HepG2 (cell line): ENCODE measurements at regions not wholly inside any gene's neighbourhood (a gene's known extent, or its start where the extent isn't known, plus 50 kb on each side); places are given as distances from the start of the nearest gene placed in this dataset.

ENCODE experiments used
- ATAC-seq: fragments of 200-7000 bp; cut with Tn5 transposase; 3 replicates; pipeline ENCODE4 v1.9.1; 2020; ENCODE audit warnings: mild to moderate bottlenecking, moderate library complexity
- BruUV-seq: library from RNA; stranded (reverse); fragments of 400-500 nt; replicated peaks from 2 replicates; lab custom pipeline; 2021; lab: Mats Ljungman, UMichigan
- CTCF ChIA-PET: fragments of 300-600 bp; formaldehyde crosslinking; extraction: SDS; loops from one replicate; lab custom pipeline; 2021; ENCODE audit warnings: low total read pairs, inconsistent platforms, low intra/inter-chr PET ratio; lab: Yijun Ruan, JAX
- POLR2A ChIA-PET: fragments of 350-600 bp; sonication (Branson Sonifier 250); formaldehyde crosslinking; loops from one replicate; lab custom pipeline; 2020; ENCODE audit warnings: antibody characterized with exemption, inconsistent platforms; lab: Yijun Ruan, JAX
- DNase-seq: peaks from one replicate; pipeline ENCODE4 v3.0.0-alpha.2; 2015; ENCODE audit warnings: low spot score
- FAIRE-seq: peaks from 3 replicates; lab custom pipeline; 2011; peaks lifted over from hg19 to GRCh38; lab: Jason Lieb, UNC
- H2AFZ ChIP-seq: one replicate; pipeline ENCODE4 v1.6.1; 2011; ENCODE audit warnings: low read length, inconsistent platforms
- H3K27ac ChIP-seq: fragments of 300-600 bp; 3 replicates; pipeline ENCODE4 v1.8.0; 2011; ENCODE audit warnings: mixed run types, mild to moderate bottlenecking, mixed read lengths, low read length, inconsistent platforms; ENCODE audit not compliant: insufficient read depth; ENCODE audit errors: extremely low read length
- H3K27me3 ChIP-seq, 2 experiments: fragments of 200-600 bp in 1 of 2; 2 replicates in 1 of 2; 3 replicates in 1 of 2; pipeline versions ENCODE4 v1.6.0 to v1.8.0; 2011; ENCODE audit warnings: low read length in 2 of 2, mild to moderate bottlenecking in 2 of 2, moderate library complexity in 2 of 2, inconsistent platforms in 1 of 2; ENCODE audit not compliant: insufficient read depth in 2 of 2, control insufficient read depth in 1 of 2
- H3K36me3 ChIP-seq, 2 experiments: fragments of 200-600 bp in 1 of 2; replicated peaks in 1 of 2; 2 replicates in 1 of 2; 3 replicates in 1 of 2; pipeline versions ENCODE4 v1.5.1 to v1.8.0; 2011; ENCODE audit warnings: low read length in 2 of 2, inconsistent platforms in 1 of 2; ENCODE audit not compliant: insufficient read depth in 2 of 2, control insufficient read depth in 1 of 2
- H3K4me1 ChIP-seq: 2 replicates; pipeline ENCODE4 v1.5.1; 2012; ENCODE audit warnings: low read length, inconsistent platforms; ENCODE audit not compliant: insufficient read depth
- H3K4me2 ChIP-seq: 2 replicates; pipeline ENCODE4 v1.6.0; 2011; ENCODE audit warnings: low read depth, low read length, inconsistent platforms
- H3K4me3 ChIP-seq, 3 experiments: fragments of 200-600 bp in 1 of 3; sonication (generic), shearing (Covaris generic) in 1 of 3; replicated peaks in 1 of 3; 2 replicates each; pipeline ENCODE4 v1.5.1; 2011 to 2016; ENCODE audit warnings: low read length in 3 of 3, inconsistent platforms in 2 of 3, low read depth in 2 of 3, mild to moderate bottlenecking in 2 of 3, control low read depth in 1 of 3, mixed read lengths in 1 of 3; ENCODE audit not compliant: insufficient read depth in 1 of 3
- H3K79me2 ChIP-seq: one replicate; pipeline ENCODE4 v1.6.1; 2011; ENCODE audit warnings: low read length, inconsistent platforms; ENCODE audit not compliant: insufficient read depth
- H3K9ac ChIP-seq: 2 replicates; pipeline ENCODE4 v1.6.0; 2011; ENCODE audit warnings: mild to moderate bottlenecking, low read depth, low read length, inconsistent platforms; ENCODE audit not compliant: insufficient read depth
- H3K9me3 ChIP-seq: 2 replicates; pipeline ENCODE4 v1.5.1; 2012; ENCODE audit warnings: mild to moderate bottlenecking, low read length
- H4K20me1 ChIP-seq: 2 replicates; pipeline ENCODE4 v1.6.0; 2011; ENCODE audit warnings: inconsistent platforms, mild to moderate bottlenecking, low read length, moderate library complexity; ENCODE audit not compliant: insufficient read depth
- EP300 ChIP-seq, 3 experiments: sonication (generic) in 1 of 3; formaldehyde crosslinking in 1 of 3; IDR thresholded peaks; 2 replicates each; pipeline versions ENCODE4 v1.5.1 to v1.6.1; 2011 to 2020; ENCODE audit warnings: low read depth in 2 of 3, low read length in 2 of 3, borderline replicate concordance in 1 of 3, improper control_type of control experiment in 1 of 3, mild to moderate bottlenecking in 1 of 3, missing genetic modification reagents in 1 of 3, moderate library complexity in 1 of 3
- FOXP1 ChIP-seq, 2 experiments: fragments of 450-650 bp in 1 of 2; IDR thresholded peaks; 2 replicates each; pipeline ENCODE4 v1.6.1; 2017 to 2018; ENCODE audit warnings: antibody characterized with exemption in 1 of 2
- GZF1 ChIP-seq: sonication (generic); formaldehyde crosslinking; IDR thresholded peaks from 2 replicates; pipeline ENCODE4 v1.5.1; 2020; ENCODE audit warnings: mild to moderate bottlenecking, missing genetic modification reagents
- KDM3A ChIP-seq: IDR thresholded peaks from 2 replicates; pipeline ENCODE4 v1.6.1; 2018; ENCODE audit warnings: low read depth, missing compliant biosample characterization
- MED1 ChIP-seq: sonication (generic); formaldehyde crosslinking; IDR thresholded peaks from 2 replicates; pipeline ENCODE4 v1.4.0; 2020; ENCODE audit warnings: missing genetic modification reagents
- RAD21 ChIP-seq: fragments of 450-650 bp; formaldehyde crosslinking; IDR thresholded peaks from 2 replicates; pipeline ENCODE4 v1.5.0; 2020; ENCODE audit warnings: mild to moderate bottlenecking
- SMAD1 ChIP-seq: sonication (generic); formaldehyde crosslinking; IDR thresholded peaks from 2 replicates; pipeline ENCODE4 v1.4.0; 2020; ENCODE audit warnings: missing genetic modification reagents, low read depth, mild to moderate bottlenecking, borderline replicate concordance
- TBX3 ChIP-seq: fragments of 450-650 bp; IDR thresholded peaks from 2 replicates; pipeline ENCODE4 v1.6.1; 2017; ENCODE audit warnings: antibody characterized with exemption, mild to moderate bottlenecking, inconsistent platforms, borderline replicate concordance
- TP53 ChIP-seq: sonication (generic); formaldehyde crosslinking; conservative IDR thresholded peaks from 2 replicates; pipeline ENCODE4 v1.4.0; 2020; ENCODE audit warnings: missing genetic modification reagents
- ZNF609 ChIP-seq: sonication (generic); formaldehyde crosslinking; IDR thresholded peaks from 2 replicates; pipeline ENCODE4 v1.4.0; 2020; ENCODE audit warnings: mild to moderate bottlenecking, missing genetic modification reagents, borderline replicate concordance
- ZNF615 ChIP-seq: sonication (generic); formaldehyde crosslinking; IDR thresholded peaks from 2 replicates; pipeline ENCODE4 v1.5.0; 2020; ENCODE audit warnings: mild to moderate bottlenecking, missing genetic modification reagents, borderline replicate concordance
- ZNF652 ChIP-seq: IDR thresholded peaks from 2 replicates; pipeline ENCODE4 v1.6.1; 2016; ENCODE audit warnings: low read depth, borderline replicate concordance
- ZNF790 ChIP-seq: sonication (generic); formaldehyde crosslinking; IDR thresholded peaks from 2 replicates; pipeline ENCODE4 v1.8.0; 2022; ENCODE audit warnings: missing genetic modification reagents, mild to moderate bottlenecking, borderline replicate concordance
- ZNF839 ChIP-seq: sonication (generic); formaldehyde crosslinking; IDR thresholded peaks from 2 replicates; pipeline ENCODE4 v1.4.0; 2020; ENCODE audit warnings: missing genetic modification reagents, mild to moderate bottlenecking, borderline replicate concordance
- WGBS: methylation state at CpG from one replicate; pipeline ENCODE4 v1.1.6; 2017; ENCODE audit warnings: low lambda C conversion rate; 5-methylcytosine and 5-hydroxymethylcytosine counted together
- in situ Hi-C: cut with HindIII; loops from 2 replicates; pipeline ENCODE4 v1.10.0; 2017; ENCODE audit warnings: low pct_unique_long_range_greater_than_20kb; ENCODE audit not compliant: extremely low pct_ligation_motif_present
- intact Hi-C: fragments of 100-400 bp; cut with micrococcal nuclease; formaldehyde crosslinking; loops from one replicate; pipeline ENCODE4 v1.10.0; 2022; ENCODE audit not compliant: unreplicated experiment
- TF ChIP-seq, protein P1 (sequence below): IDR thresholded peaks from 2 replicates; pipeline ENCODE4 v1.6.1; 2016; ENCODE audit warnings: low read depth, borderline replicate concordance

GRCh38 chr4:140315438-140315837, 58.0 kb upstream of the SCOC start:
- TF ChIP-seq RAD21 (CRISPR knock-in tag) (no peak), MED1 (CRISPR knock-in tag) (no peak), FOXP1 (IDR thresholded peaks at IDR 0.05) (no peak), FOXP1 (CRISPR knock-in tag; IDR thresholded peaks at IDR 0.05) (no peak)
- TF ChIP-seq, protein P1, sequence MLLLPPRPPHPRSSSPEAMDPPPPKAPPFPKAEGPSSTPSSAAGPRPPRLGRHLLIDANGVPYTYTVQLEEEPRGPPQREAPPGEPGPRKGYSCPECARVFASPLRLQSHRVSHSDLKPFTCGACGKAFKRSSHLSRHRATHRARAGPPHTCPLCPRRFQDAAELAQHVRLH (CRISPR knock-in tag): no peak
- no peak overlapping the region for H2AFZ ChIP-seq
- no peaks in the 10 kb centered on the region for H4K20me1 ChIP-seq
- peaks cover 0 to 5% of the 10 kb centered on the region in 2 experiments; a peak in 1 of 5 replicates for H3K27me3 ChIP-seq
- ChIA-PET POLR2A (no interaction called here), CTCF (no interaction called here)
- H3K4me3 ChIP-seq: no peak overlapping the region
- in situ Hi-C loops: no loop called here
- no peaks in the 10 kb centered on the region for H3K9me3 ChIP-seq
- H3K4me2 ChIP-seq: no peak overlapping the region
- BruUV-seq: no TSS peak
- intact Hi-C loops: no loop called here
- no peaks in the 10 kb centered on the region for H3K36me3 ChIP-seq
- ATAC-seq (no peak), FAIRE-seq (no peak), DNase-seq (no peak)
- H3K9ac ChIP-seq: no peak overlapping the region
- WGBS: 36% methylated on average over 2 of the region's 2 CpGs
- no peaks in the 10 kb centered on the region for H3K79me2 ChIP-seq
- H3K27ac ChIP-seq: no peak overlapping the region
- H3K4me1 ChIP-seq: no peaks in the 10 kb centered on the region

GRCh38 chr4:140315019-140315418, 58.4 kb upstream of the SCOC start:
- no peaks in the 10 kb centered on the region for H3K4me1 ChIP-seq
- no TSS peak for BruUV-seq
- H3K27ac ChIP-seq: no peak overlapping the region
- CTCF ChIA-PET: no interaction called here
- no peak overlapping the region for H3K4me3 ChIP-seq
- in situ Hi-C loops (no loop called here), intact Hi-C loops (no loop called here)
- no peak overlapping the region for H3K4me2 ChIP-seq
- ATAC-seq (no peak), DNase-seq (no peak), FAIRE-seq (no peak)
- H3K9me3 ChIP-seq: no peaks in the 10 kb centered on the region
- 25% methylated on average over 1 of the region's 1 CpG for WGBS
- no peaks in the 10 kb centered on the region for H3K36me3 ChIP-seq
- POLR2A ChIA-PET: no interaction called here
- H3K27me3 ChIP-seq: peaks cover 0 to 5% of the 10 kb centered on the region in 2 experiments; a peak in 1 of 5 replicates
- no peaks in the 10 kb centered on the region for H4K20me1 ChIP-seq
- no peak overlapping the region for H2AFZ ChIP-seq
- H3K9ac ChIP-seq: no peak overlapping the region
- H3K79me2 ChIP-seq: no peaks in the 10 kb centered on the region
- no peak for TF ChIP-seq ZNF652 (CRISPR knock-in tag)
- no peak for TF ChIP-seq KDM3A (CRISPR knock-in tag)
- no peak for TF ChIP-seq ZNF839
- TF ChIP-seq ZNF609 (CRISPR knock-in tag): no peak
- no peak for TF ChIP-seq GZF1 (CRISPR knock-in tag)
- no peak for TF ChIP-seq EP300 (IDR thresholded peaks at IDR 0.05; ENCODE audit: low read depth in 2 of 2, low read length in 2 of 2)
- TF ChIP-seq EP300 (CRISPR knock-in tag; IDR thresholded peaks at IDR 0.05; ENCODE audit: borderline replicate concordance): no peak
- no peak for TF ChIP-seq TBX3
- TF ChIP-seq SMAD1: no peak
- no peak for TF ChIP-seq ZNF615 (CRISPR knock-in tag)
- TF ChIP-seq TP53: no peak
- no peak for TF ChIP-seq ZNF790 (CRISPR knock-in tag)
